ENCODE measurements at regions not wholly inside any gene's neighbourhood (a gene's known extent, or its start where the extent isn't known, plus 50 kb on each side); places are given as distances from the start of the nearest gene placed in this dataset.

DNA sequence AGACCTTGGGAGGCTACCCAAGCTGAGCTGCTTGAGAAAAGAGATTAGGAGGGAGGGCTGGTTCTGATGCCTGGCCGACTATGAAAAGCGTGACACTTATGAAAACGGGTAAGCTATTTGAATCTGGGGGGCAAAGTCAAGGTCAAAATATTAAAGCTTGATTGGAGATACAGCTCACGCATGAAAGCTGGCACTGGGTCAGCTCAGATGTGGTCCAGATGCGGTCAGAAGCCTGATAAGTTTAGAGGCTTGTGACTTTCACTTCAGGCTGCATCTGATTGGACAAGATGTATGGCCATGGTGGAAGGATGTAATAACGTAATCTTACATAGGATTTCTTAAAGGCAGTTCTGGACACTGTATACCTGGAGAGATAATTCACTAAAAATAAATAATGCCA, 690.3 kb downstream of the NTRK3 start:
- no peak for TF ChIP-seq POLR2AphosphoS5 (IDR thresholded peaks at IDR 0.05; ENCODE audit: low read depth, low read length)
- TF ChIP-seq, protein P1, sequence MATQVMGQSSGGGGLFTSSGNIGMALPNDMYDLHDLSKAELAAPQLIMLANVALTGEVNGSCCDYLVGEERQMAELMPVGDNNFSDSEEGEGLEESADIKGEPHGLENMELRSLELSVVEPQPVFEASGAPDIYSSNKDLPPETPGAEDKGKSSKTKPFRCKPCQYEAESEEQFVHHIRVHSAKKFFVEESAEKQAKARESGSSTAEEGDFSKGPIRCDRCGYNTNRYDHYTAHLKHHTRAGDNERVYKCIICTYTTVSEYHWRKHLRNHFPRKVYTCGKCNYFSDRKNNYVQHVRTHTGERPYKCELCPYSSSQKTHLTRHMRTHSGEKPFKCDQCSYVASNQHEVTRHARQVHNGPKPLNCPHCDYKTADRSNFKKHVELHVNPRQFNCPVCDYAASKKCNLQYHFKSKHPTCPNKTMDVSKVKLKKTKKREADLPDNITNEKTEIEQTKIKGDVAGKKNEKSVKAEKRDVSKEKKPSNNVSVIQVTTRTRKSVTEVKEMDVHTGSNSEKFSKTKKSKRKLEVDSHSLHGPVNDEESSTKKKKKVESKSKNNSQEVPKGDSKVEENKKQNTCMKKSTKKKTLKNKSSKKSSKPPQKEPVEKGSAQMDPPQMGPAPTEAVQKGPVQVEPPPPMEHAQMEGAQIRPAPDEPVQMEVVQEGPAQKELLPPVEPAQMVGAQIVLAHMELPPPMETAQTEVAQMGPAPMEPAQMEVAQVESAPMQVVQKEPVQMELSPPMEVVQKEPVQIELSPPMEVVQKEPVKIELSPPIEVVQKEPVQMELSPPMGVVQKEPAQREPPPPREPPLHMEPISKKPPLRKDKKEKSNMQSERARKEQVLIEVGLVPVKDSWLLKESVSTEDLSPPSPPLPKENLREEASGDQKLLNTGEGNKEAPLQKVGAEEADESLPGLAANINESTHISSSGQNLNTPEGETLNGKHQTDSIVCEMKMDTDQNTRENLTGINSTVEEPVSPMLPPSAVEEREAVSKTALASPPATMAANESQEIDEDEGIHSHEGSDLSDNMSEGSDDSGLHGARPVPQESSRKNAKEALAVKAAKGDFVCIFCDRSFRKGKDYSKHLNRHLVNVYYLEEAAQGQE (IDR thresholded peaks at IDR 0.05; ENCODE audit: insufficient read depth in 1 of 2, low read depth in 2 of 2, low read length in 1 of 2): no peak
- TF ChIP-seq SIN3A (IDR thresholded peaks at IDR 0.05; ENCODE audit: borderline replicate concordance, insufficient read depth, low read depth, low read length): no peak
- TF ChIP-seq, protein P2, sequence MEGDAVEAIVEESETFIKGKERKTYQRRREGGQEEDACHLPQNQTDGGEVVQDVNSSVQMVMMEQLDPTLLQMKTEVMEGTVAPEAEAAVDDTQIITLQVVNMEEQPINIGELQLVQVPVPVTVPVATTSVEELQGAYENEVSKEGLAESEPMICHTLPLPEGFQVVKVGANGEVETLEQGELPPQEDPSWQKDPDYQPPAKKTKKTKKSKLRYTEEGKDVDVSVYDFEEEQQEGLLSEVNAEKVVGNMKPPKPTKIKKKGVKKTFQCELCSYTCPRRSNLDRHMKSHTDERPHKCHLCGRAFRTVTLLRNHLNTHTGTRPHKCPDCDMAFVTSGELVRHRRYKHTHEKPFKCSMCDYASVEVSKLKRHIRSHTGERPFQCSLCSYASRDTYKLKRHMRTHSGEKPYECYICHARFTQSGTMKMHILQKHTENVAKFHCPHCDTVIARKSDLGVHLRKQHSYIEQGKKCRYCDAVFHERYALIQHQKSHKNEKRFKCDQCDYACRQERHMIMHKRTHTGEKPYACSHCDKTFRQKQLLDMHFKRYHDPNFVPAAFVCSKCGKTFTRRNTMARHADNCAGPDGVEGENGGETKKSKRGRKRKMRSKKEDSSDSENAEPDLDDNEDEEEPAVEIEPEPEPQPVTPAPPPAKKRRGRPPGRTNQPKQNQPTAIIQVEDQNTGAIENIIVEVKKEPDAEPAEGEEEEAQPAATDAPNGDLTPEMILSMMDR (IDR thresholded peaks at IDR 0.05): no peak
- no peak for TF ChIP-seq TCF7L2 (IDR thresholded peaks at IDR 0.05; ENCODE audit: low read depth, low read length)
